Small intestine (tissue), 7 donors: ENCODE measurements at regions not wholly inside any gene's neighbourhood (a gene's known extent, or its start where the extent isn't known, plus 50 kb on each side); places are given as distances from the start of the nearest gene placed in this dataset.
A peak's percentile ranks its signal among the peaks of the same experiment; 100 is the strongest.

Experiments used
- DNase-seq, 2 donors: peaks; one replicate each; pipeline versions ENCODE4 v3.0.0 to v3.0.0-alpha.2; 2013
- FAIRE-seq: peaks from 2 replicates; lab custom pipeline; 2012; peaks lifted over from hg19 to GRCh38; lab: Jason Lieb, UNC
- H3K27ac ChIP-seq, 3 donors: one replicate each; pipeline ENCODE4 v1.5.1; 2013; ENCODE audit warnings: low read length in 2 of 3, mild to moderate bottlenecking in 2 of 3, control low read depth in 1 of 3, inconsistent platforms in 1 of 3, low read depth in 1 of 3, moderate library complexity in 1 of 3
- H3K27me3 ChIP-seq, 3 donors: one replicate each; pipeline ENCODE4 v1.6.1; 2013; ENCODE audit warnings: low read length in 3 of 3, inconsistent platforms in 1 of 3; ENCODE audit not compliant: control insufficient read depth in 3 of 3, insufficient read depth in 3 of 3
- H3K36me3 ChIP-seq, 3 donors: one replicate each; pipeline ENCODE4 v1.6.1; 2013; ENCODE audit warnings: low read length in 3 of 3, inconsistent platforms in 1 of 3, low read depth in 1 of 3, mild to moderate bottlenecking in 1 of 3, moderate library complexity in 1 of 3; ENCODE audit not compliant: control insufficient read depth in 3 of 3, insufficient read depth in 2 of 3
- H3K4me1 ChIP-seq, 3 donors: one replicate each; pipeline ENCODE4 v1.6.1; 2013; ENCODE audit warnings: low read length in 2 of 3, inconsistent platforms in 1 of 3, low read depth in 1 of 3, mild to moderate bottlenecking in 1 of 3, moderate library complexity in 1 of 3; ENCODE audit not compliant: control insufficient read depth in 3 of 3, insufficient read depth in 2 of 3
- H3K4me3 ChIP-seq, 3 donors: one replicate each; pipeline ENCODE4 v1.5.1; 2013; ENCODE audit warnings: low read length in 3 of 3, control low read depth in 1 of 3, inconsistent platforms in 1 of 3, low read depth in 1 of 3, mild to moderate bottlenecking in 1 of 3, moderate library complexity in 1 of 3
- H3K9me3 ChIP-seq, 2 donors: one replicate each; pipeline ENCODE4 v1.6.1; 2013; ENCODE audit warnings: low read depth in 1 of 2, low read length in 1 of 2; ENCODE audit not compliant: control insufficient read depth in 2 of 2, insufficient read depth in 1 of 2
- WGBS, 3 donors: extraction: QIAGEN DNeasy Blood & Tissue Kit; methylation state at CpG; one replicate each; pipeline ENCODE4 v1.1.7; 2013; 5-methylcytosine and 5-hydroxymethylcytosine counted together
- donor health status: healthy with polysubstance abuse.
- donor health status: control.
- donor health status: control.
- donor health status: Bipolar disorder and iron deficiency.
- donor health status: healthy.

DNA sequence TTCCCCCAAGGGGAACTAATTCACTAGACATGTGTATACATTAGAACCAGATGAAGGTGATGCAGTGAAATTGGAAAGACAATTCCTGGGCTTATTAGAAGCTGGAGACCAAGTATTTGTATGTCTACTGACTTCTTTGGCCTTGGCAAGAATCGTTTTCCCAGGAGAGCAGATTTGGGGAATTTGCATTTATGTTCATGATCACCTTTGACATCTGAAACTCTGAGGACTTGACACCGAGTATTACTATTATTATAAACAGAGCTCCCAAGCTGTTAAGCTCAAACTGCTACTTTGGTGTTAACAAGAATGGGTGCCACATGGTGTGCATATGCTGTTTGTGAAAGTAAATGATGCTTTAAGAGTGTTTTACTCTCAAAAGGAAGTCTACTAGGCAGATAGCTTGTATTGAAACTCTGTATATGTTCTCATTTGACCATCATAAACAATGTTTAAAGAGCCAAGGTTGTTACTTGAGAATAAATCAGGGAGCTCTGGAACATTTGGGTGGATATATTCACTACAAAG lies 519.8 kb upstream of the GOLIM4 start:
- WGBS, 3 donors: 44 to 54% (median 44%) methylated on average over 2 of the region's 2 CpGs

DNA sequence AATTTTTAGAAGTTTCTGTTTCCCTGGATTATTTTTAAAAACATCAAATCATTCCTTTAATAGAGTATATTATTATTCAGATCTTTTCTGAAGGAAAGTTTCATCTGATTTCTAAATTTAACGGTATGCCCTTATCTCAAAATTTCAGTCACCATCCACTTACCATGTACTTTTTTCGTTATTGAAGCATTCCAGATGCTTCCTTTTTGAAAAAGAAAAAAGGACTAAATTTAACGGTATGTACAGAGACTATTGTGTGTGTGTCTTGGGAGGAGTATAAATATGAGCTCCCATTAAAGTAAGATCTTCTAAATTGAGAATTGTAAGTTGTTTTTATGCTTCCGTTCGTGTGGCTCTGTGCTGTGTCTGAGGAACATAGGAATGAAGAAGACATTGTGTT lies 517.4 kb upstream of the GOLIM4 start:
- FAIRE-seq: no peak
- no peaks in the 10 kb centered on the region for H3K27me3 ChIP-seq
- no peak for DNase-seq
- H3K27ac ChIP-seq: no peak overlapping the region
- no peaks in the 10 kb centered on the region for H3K9me3 ChIP-seq
- H3K36me3 ChIP-seq: no peaks in the 10 kb centered on the region
- 66 to 82% (median 67%) methylated on average over 5 of the region's 5 CpGs for WGBS, 3 donors
- H3K4me1 ChIP-seq: no peaks in the 10 kb centered on the region
- H3K4me3 ChIP-seq: no peak overlapping the region

More for the DNA sequence above, 519.8 kb upstream of the GOLIM4 start:
- no peaks in the 10 kb centered on the region for H3K36me3 ChIP-seq
- FAIRE-seq (no peak), DNase-seq (no peak)
- no peaks in the 10 kb centered on the region for H3K4me1 ChIP-seq
- no peak overlapping the region for H3K4me3 ChIP-seq
- no peak overlapping the region for H3K27ac ChIP-seq
- H3K27me3 ChIP-seq: no peaks in the 10 kb centered on the region
- no peaks in the 10 kb centered on the region for H3K9me3 ChIP-seq

DNA sequence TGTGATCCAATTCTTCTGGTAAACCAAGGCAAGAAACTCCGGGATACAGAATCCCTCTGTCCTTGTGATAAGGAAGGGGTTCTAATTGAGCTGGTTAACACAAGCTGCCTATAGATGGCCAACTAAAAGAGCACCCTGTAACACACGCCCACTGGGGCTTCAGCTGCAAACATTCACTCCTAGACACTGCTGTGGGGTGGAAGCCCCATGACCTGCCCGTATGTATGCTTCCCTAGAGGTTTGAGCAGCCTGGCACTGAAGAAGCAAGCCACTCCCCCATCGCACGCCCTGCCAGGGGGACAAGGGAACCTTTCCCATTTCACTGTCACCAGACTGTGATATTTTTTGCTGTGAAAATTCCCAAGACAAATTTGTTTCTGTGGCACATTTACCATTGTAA lies 516.9 kb upstream of the GOLIM4 start:
- DNase-seq (no peak), FAIRE-seq (no peak)
- WGBS, 3 donors: 74 to 86% (median 74%) methylated on average over 5 of the region's 5 CpGs

DNA sequence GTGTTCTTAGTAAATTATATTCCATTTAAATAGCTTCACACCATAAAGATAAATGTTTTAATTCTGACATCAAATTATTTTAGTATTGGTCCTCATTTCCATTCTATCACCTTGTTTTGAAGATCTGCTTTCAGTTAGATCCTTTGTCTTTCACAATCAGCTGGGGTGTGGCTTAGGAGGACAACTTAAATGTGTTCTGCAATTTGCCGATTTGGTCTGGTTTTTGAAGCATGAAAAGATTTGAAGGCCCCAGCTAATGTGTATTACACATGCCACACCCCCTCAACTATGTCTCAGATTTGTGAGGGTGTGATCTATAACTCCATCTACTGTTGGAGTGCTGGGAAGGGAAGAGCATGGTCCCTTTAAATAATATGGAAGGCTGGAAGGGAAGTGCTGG lies 516.1 kb upstream of the GOLIM4 start:
- Histone ChIP-seq H3K27me3 (no peaks in the 10 kb centered on the region), H3K27ac (no peak overlapping the region), H3K9me3 (no peaks in the 10 kb centered on the region), H3K4me1 (no peaks in the 10 kb centered on the region), H3K4me3 (no peak overlapping the region), H3K36me3 (no peaks in the 10 kb centered on the region)
- DNase-seq: no peak
- 77 to 86% (median 81%) methylated on average over 1 of the region's 1 CpG for WGBS, 3 donors
- FAIRE-seq: no peak

More for the DNA sequence above, 516.9 kb upstream of the GOLIM4 start:
- Histone ChIP-seq H3K27me3 (no peaks in the 10 kb centered on the region), H3K4me1 (no peaks in the 10 kb centered on the region), H3K36me3 (no peaks in the 10 kb centered on the region), H3K9me3 (no peaks in the 10 kb centered on the region), H3K4me3 (no peak overlapping the region), H3K27ac (no peak overlapping the region)

DNA sequence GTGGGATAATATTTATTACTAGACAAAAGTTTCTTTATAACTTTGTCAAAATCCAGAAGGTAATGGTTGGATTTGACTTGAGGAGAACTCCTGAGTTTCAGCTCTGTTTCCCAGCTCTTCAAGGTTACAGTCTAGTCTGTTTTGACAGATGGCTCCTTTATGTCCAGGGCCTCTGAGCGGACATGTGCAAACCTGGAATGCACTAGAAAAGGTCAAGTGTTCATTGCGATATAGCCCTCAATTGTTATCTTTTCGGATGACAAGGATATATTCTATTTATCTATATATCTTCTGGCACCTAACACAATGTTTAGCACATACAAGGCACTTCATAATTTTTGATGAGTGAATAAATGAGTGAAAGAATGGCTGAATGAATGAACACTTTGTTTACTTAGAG lies 513.2 kb upstream of the GOLIM4 start:
- H3K4me3 ChIP-seq: no peak overlapping the region
- no peaks in the 10 kb centered on the region for H3K9me3 ChIP-seq
- H3K27ac ChIP-seq: no peak overlapping the region
- H3K4me1 ChIP-seq: no peaks in the 10 kb centered on the region
- DNase-seq (no peak), FAIRE-seq (no peak)
- H3K36me3 ChIP-seq: no peaks in the 10 kb centered on the region
- H3K27me3 ChIP-seq: no peaks in the 10 kb centered on the region
- WGBS, 3 donors: 79 to 89% (median 83%) methylated on average over 3 of the region's 3 CpGs

DNA sequence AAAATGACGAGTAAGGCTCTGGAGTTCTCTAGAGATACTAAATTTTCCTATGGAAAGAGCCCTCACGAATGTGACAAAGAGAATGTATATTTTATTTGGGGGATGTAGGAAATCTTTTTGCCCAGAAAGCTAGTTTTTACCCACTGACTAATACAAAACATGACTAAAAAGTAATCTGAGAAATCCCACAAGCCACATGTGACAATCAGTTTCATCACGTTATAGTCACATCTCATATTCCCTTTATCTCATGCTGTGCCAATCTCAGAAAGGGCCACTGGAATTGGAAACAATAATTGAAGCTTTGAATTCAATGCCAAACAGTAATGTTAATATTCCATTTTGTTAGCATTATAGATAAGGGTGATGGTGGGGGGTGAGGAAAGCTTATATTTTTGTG lies 509.0 kb upstream of the GOLIM4 start:
- H3K4me1 ChIP-seq: no peaks in the 10 kb centered on the region
- no peaks in the 10 kb centered on the region for H3K9me3 ChIP-seq
- H3K4me3 ChIP-seq: no peak overlapping the region
- DNase-seq: no peak
- H3K36me3 ChIP-seq: no peaks in the 10 kb centered on the region
- no peak overlapping the region for H3K27ac ChIP-seq
- WGBS, 3 donors: 69 to 82% (median 80%) methylated on average over 3 of the region's 3 CpGs
- no peak for FAIRE-seq
- H3K27me3 ChIP-seq: no peaks in the 10 kb centered on the region

DNA sequence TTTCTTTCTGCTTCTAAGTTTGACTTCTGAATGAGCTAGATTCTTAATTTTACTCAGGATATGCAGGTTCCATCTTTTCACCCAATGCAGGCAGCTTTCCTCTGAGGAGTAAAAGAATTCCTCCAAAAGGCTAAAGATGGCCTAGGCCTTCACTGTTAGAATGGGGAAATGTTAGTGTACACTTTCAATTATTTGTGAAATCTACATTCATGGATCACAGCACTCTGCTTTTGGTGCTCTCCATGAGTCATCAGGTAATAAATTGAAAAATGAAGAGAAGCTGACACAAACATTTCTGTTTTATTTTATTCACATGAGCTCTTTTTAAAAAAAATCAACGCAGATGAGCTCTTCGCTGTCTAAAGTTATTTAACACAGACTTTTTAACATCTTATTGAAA lies 502.5 kb upstream of the GOLIM4 start:
- H3K9me3 ChIP-seq: no peaks in the 10 kb centered on the region
- no peak overlapping the region for H3K4me3 ChIP-seq
- DNase-seq (no peak), FAIRE-seq (no peak)
- WGBS, 3 donors: 94 to 97% (median 96%) methylated on average over 2 of the region's 2 CpGs
- no peak overlapping the region for H3K27ac ChIP-seq
- no peaks in the 10 kb centered on the region for H3K4me1 ChIP-seq
- no peaks in the 10 kb centered on the region for H3K27me3 ChIP-seq
- H3K36me3 ChIP-seq: no peaks in the 10 kb centered on the region

DNA sequence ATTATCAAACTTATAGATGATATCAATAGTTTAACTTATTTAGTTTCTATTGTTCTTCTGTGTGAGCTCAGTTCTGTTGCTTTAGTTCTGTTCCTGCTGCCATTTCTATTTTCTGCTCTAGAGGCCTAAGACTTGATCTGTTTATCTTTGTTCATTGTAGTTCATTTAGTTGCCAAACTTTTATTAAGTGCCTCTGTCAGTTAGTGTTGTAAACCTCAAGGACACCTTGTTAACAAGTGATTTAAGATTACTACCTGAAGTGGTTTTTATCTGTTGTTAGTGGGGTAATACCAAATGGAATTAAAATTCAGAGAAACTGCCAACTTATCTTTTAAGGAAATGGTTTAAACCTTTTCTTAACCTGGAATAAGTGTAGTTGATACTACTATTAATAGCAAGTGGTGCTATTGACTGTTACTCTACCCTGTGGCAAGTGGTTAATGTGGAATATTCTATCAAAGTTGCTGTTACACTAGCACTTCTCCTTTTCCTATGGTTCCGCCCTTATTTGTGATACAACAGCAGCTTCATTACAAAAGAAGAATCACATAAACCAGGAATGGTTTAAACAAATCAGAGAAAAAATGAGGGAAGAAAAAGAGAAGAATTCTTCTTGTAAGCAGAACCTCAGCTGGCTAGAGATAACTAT lies 500.6 kb upstream of the GOLIM4 start:
- no peaks in the 10 kb centered on the region for H3K36me3 ChIP-seq
- WGBS, 3 donors: 61 to 73% (median 64%) methylated on average over 1 of the region's 1 CpG
- H3K27ac ChIP-seq: no peak overlapping the region
- FAIRE-seq (no peak), DNase-seq (peak in 1 of 2 donors; percentile 10)
- no peaks in the 10 kb centered on the region for H3K27me3 ChIP-seq
- no peaks in the 10 kb centered on the region for H3K4me1 ChIP-seq
- no peak overlapping the region for H3K4me3 ChIP-seq
- no peaks in the 10 kb centered on the region for H3K9me3 ChIP-seq

DNA sequence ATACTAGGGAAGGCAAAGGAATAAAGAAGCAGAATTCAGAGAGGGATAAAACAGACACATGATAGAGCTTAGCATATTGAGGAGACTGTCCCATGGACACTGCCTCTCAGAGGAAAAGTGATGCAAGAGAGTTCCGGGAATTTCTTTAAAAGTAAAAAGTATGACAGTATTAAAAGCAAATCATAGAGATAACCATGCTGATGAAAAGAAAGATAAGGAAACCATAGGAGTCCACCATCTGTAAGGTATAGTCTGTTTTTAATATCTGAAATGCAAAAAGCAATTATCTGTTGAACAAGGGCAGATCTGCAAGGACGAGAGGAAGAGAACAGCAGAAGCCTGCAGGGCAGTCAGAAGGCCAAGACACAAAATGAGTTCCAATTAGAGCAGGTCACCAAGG lies 495.9 kb upstream of the GOLIM4 start:
- no peaks in the 10 kb centered on the region for H3K27me3 ChIP-seq
- H3K4me1 ChIP-seq: no peaks in the 10 kb centered on the region
- no peaks in the 10 kb centered on the region for H3K9me3 ChIP-seq
- no peaks in the 10 kb centered on the region for H3K36me3 ChIP-seq
- H3K4me3 ChIP-seq: no peak overlapping the region
- FAIRE-seq: no peak
- H3K27ac ChIP-seq: no peak overlapping the region
- 75 to 83% (median 82%) methylated on average over 2 of the region's 2 CpGs for WGBS, 3 donors
- DNase-seq: no peak
